ENCODE measurements at regions not wholly inside any gene's neighbourhood (a gene's known extent, or its start where the extent isn't known, plus 50 kb on each side); places are given as distances from the start of the nearest gene placed in this dataset.

- peaks cover 0 to 20% (median 0%) of the 10 kb centered on the region in 5 donors for H3K4me1 ChIP-seq (ENCODE audit: control insufficient read depth in 5 of 5, insufficient read depth in 5 of 5, low read length in 5 of 5)
- no peak for TF ChIP-seq CTCF (IDR thresholded peaks at IDR 0.05; ENCODE audit: control extremely low read depth, extremely low read depth)
- H3K27ac ChIP-seq (ENCODE audit: low read depth in 1 of 2, low read length in 1 of 2) = no peak overlapping the region
- DNase-seq (peak; percentile 82 to 91 (median 83)), ATAC-seq (ENCODE audit: insufficient read depth, low FRiP score) (no peak)
- H3K9me3 ChIP-seq (ENCODE audit: control insufficient read depth in 4 of 4, insufficient read depth in 3 of 4, low read length in 3 of 4) = peaks cover 0 to 2% (median 0%) of the 10 kb centered on the region in 4 donors
- peaks cover 0 to 7% (median 0%) of the 10 kb centered on the region in 3 donors for H3K27me3 ChIP-seq (ENCODE audit: control insufficient read depth in 3 of 3, insufficient read depth in 3 of 3, low read length in 2 of 3)
- no peak overlapping the region for H3K9ac ChIP-seq (ENCODE audit: insufficient read depth in 1 of 2, low read length in 2 of 2)
- WGBS, 2 donors = 47 to 52% methylated on average over 9 of the region's 9 CpGs
- no peaks in the 10 kb centered on the region for H3K36me3 ChIP-seq (ENCODE audit: control insufficient read depth in 4 of 4, insufficient read depth in 4 of 4, low read length in 4 of 4)
- H3K4me3 ChIP-seq = no peak overlapping the region
Measured at GRCh38 chr1:10890491-10891071, 94.1 kb upstream of the CASZ1 start.

- Histone ChIP-seq H3K9ac (ENCODE audit: insufficient read depth in 1 of 2, low read length in 2 of 2) (no peak overlapping the region), H3K36me3 (ENCODE audit: control insufficient read depth in 4 of 4, insufficient read depth in 4 of 4, low read length in 4 of 4) (no peaks in the 10 kb centered on the region), H3K27me3 (ENCODE audit: control insufficient read depth in 3 of 3, insufficient read depth in 3 of 3, low read length in 2 of 3) (peaks cover 0 to 7% (median 0%) of the 10 kb centered on the region in 3 donors), H3K4me3 (no peak overlapping the region), H3K9me3 (ENCODE audit: control insufficient read depth in 4 of 4, insufficient read depth in 3 of 4, low read length in 3 of 4) (peaks cover 0 to 2% (median 0%) of the 10 kb centered on the region in 4 donors), H3K27ac (ENCODE audit: low read depth in 1 of 2, low read length in 1 of 2) (no peak overlapping the region), H3K4me1 (ENCODE audit: control insufficient read depth in 5 of 5, insufficient read depth in 5 of 5, low read length in 5 of 5) (peaks cover 0 to 20% (median 0%) of the 10 kb centered on the region in 5 donors)
- WGBS, 2 donors = 74 to 78% methylated on average over 4 of the region's 4 CpGs
- no peak for TF ChIP-seq CTCF (IDR thresholded peaks at IDR 0.05; ENCODE audit: control extremely low read depth, extremely low read depth)
- ATAC-seq (ENCODE audit: insufficient read depth, low FRiP score) (no peak), DNase-seq (no peak)
Measured at GRCh38 chr1:10891091-10891490, 94.6 kb upstream of the CASZ1 start.

GRCh38 chr1:10892138-10893065, 96.0 kb upstream of the CASZ1 start:
- peaks cover 0 to 2% (median 0%) of the 10 kb centered on the region in 4 donors for H3K9me3 ChIP-seq (ENCODE audit: control insufficient read depth in 4 of 4, insufficient read depth in 3 of 4, low read length in 3 of 4)
- H3K9ac ChIP-seq (ENCODE audit: insufficient read depth in 1 of 2, low read length in 2 of 2) = no peak overlapping the region
- TF ChIP-seq CTCF (IDR thresholded peaks at IDR 0.05; ENCODE audit: control extremely low read depth, extremely low read depth) = no peak
- 94 to 95% methylated on average over 5 of the region's 5 CpGs for WGBS, 2 donors
- peaks cover 0 to 20% (median 0%) of the 10 kb centered on the region in 5 donors for H3K4me1 ChIP-seq (ENCODE audit: control insufficient read depth in 5 of 5, insufficient read depth in 5 of 5, low read length in 5 of 5)
- DNase-seq = no peak
- ATAC-seq (ENCODE audit: insufficient read depth, low FRiP score) = no peak
- no peaks in the 10 kb centered on the region for H3K36me3 ChIP-seq (ENCODE audit: control insufficient read depth in 4 of 4, insufficient read depth in 4 of 4, low read length in 4 of 4)
- peaks cover 0 to 7% (median 0%) of the 10 kb centered on the region in 3 donors for H3K27me3 ChIP-seq (ENCODE audit: control insufficient read depth in 3 of 3, insufficient read depth in 3 of 3, low read length in 2 of 3)
- no peak overlapping the region for H3K4me3 ChIP-seq
- no peak overlapping the region for H3K27ac ChIP-seq (ENCODE audit: low read depth in 1 of 2, low read length in 1 of 2)

Measured in lung (tissue), 11 donors.